ENCODE measurements at regions not wholly inside any gene's neighbourhood (a gene's known extent, or its start where the extent isn't known, plus 50 kb on each side); places are given as distances from the start of the nearest gene placed in this dataset.
A peak's percentile ranks its signal among the peaks of the same experiment; 100 is the strongest.

GRCh38 chr10:120097766-120098165, 205.2 kb downstream of the SEC23IP start:
- no peak overlapping the region for H3K27ac ChIP-seq (ENCODE audit: low read depth, low read length)
- Mint-ChIP-seq H3K27me3 (ENCODE audit: insufficient read depth) (no peaks in the 10 kb centered on the region), H3K4me1 (peaks cover 26% of the 10 kb centered on the region), H3K9me3 (peaks cover 2% of the 10 kb centered on the region), H3K4me3 (no peak overlapping the region), H3K27ac (no peak overlapping the region), H3K36me3 (ENCODE audit: low read depth) (no peaks in the 10 kb centered on the region)
- H3K4me3 ChIP-seq (ENCODE audit: low read length): no peak overlapping the region
- H3K36me3 ChIP-seq (ENCODE audit: control insufficient read depth, insufficient read depth, low read length): no peaks in the 10 kb centered on the region
- H3K27me3 ChIP-seq (ENCODE audit: control insufficient read depth, insufficient read depth, low read length, poor library complexity, severe bottlenecking): no peaks in the 10 kb centered on the region
- no peaks in the 10 kb centered on the region for H3K9me3 ChIP-seq (ENCODE audit: control insufficient read depth, low read length)
- no peak overlapping the region for H3K9ac ChIP-seq (ENCODE audit: extremely low read depth, low read length, poor library complexity, severe bottlenecking)
- DNase-seq: no peak
- peaks cover 23% of the 10 kb centered on the region for H3K4me1 ChIP-seq (ENCODE audit: control insufficient read depth, insufficient read depth, low read length)
- TF ChIP-seq CTCF (conservative IDR thresholded peaks at IDR 0.05): no peak

DNA sequence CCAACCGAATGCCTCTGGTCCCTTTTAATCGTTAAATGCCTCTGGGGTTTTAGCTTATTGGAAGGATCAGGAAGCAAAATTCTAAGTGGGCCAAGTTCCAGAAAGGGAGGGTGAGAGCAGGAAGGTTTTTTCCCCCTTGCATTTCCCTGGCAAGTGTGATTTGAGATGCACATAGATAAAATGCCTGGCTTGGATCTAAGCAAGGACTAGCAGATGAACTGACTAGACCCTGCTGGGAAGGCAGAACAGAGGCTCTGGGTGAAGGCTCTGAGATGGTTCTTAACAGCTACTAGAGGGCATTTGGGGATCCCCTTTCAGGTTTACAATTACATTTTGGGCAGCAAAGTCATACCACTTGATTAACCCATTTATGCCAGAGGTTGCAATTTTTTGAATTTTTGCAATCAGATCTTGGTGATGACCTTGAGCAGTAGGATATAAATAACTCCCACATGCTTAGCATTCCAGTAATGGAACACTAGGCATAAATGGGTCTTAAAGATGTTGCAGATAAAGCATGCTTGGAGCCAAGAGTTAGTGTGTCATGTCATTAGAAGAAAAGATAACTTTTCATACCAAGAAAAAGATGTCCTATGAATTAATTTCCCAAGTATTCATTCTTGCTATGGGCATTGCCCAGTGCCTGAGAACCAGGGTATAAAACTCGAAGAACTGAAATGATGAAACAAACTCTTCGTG, 205.9 kb downstream of the SEC23IP start:
- Mint-ChIP-seq H3K27me3 (ENCODE audit: insufficient read depth) (no peaks in the 10 kb centered on the region), H3K27ac (peak overlapping the region; percentile 53), H3K4me1 (peaks cover 30% of the 10 kb centered on the region), H3K4me3 (no peak overlapping the region), H3K36me3 (ENCODE audit: low read depth) (no peaks in the 10 kb centered on the region), H3K9me3 (peaks cover 2% of the 10 kb centered on the region)
- WGBS, 2 experiments (ENCODE audit: insufficient coverage in 1 of 2, insufficient read length in 1 of 2): 68 to 80% methylated on average over 4 of the region's 4 CpGs
- no peak for DNase-seq
- Histone ChIP-seq H3K27me3 (ENCODE audit: control insufficient read depth, insufficient read depth, low read length, poor library complexity, severe bottlenecking) (no peaks in the 10 kb centered on the region), H3K9ac (ENCODE audit: extremely low read depth, low read length, poor library complexity, severe bottlenecking) (no peak overlapping the region), H3K9me3 (ENCODE audit: control insufficient read depth, low read length) (no peaks in the 10 kb centered on the region), H3K4me3 (ENCODE audit: low read length) (no peak overlapping the region), H3K27ac (ENCODE audit: low read depth, low read length) (peak overlapping the region; percentile 73), H3K36me3 (ENCODE audit: control insufficient read depth, insufficient read depth, low read length) (no peaks in the 10 kb centered on the region), H3K4me1 (ENCODE audit: control insufficient read depth, insufficient read depth, low read length) (peaks cover 28% of the 10 kb centered on the region)
- no peak for TF ChIP-seq CTCF (conservative IDR thresholded peaks at IDR 0.05)

GRCh38 chr10:120103738-120104560, 211.4 kb downstream of the SEC23IP start:
- no peak for TF ChIP-seq CTCF (conservative IDR thresholded peaks at IDR 0.05)

More at GRCh38 chr10:120103738-120104560, 211.4 kb downstream of the SEC23IP start:
- Histone ChIP-seq H3K36me3 (ENCODE audit: control insufficient read depth, insufficient read depth, low read length) (no peaks in the 10 kb centered on the region), H3K9ac (ENCODE audit: extremely low read depth, low read length, poor library complexity, severe bottlenecking) (peak overlapping the region; percentile 56), H3K4me1 (ENCODE audit: control insufficient read depth, insufficient read depth, low read length) (peaks cover 20% of the 10 kb centered on the region), H3K27ac (ENCODE audit: low read depth, low read length) (no peak overlapping the region), H3K4me3 (ENCODE audit: low read length) (peak overlapping the region; percentile 62), H3K9me3 (ENCODE audit: control insufficient read depth, low read length) (no peaks in the 10 kb centered on the region), H3K27me3 (ENCODE audit: control insufficient read depth, insufficient read depth, low read length, poor library complexity, severe bottlenecking) (no peaks in the 10 kb centered on the region)
- peak; percentile 73 for DNase-seq
- WGBS, 2 experiments (ENCODE audit: insufficient coverage in 1 of 2, insufficient read length in 1 of 2): 46 to 76% methylated on average over 3 to 9 of the region's 10 CpGs
- Mint-ChIP-seq H3K27me3 (ENCODE audit: insufficient read depth) (no peaks in the 10 kb centered on the region), H3K9me3 (no peaks in the 10 kb centered on the region), H3K4me3 (peak overlapping the region; percentile 33), H3K36me3 (ENCODE audit: low read depth) (no peaks in the 10 kb centered on the region), H3K4me1 (peaks cover 28% of the 10 kb centered on the region), H3K27ac (peak overlapping the region; percentile 77)
